ENCODE measurements at regions not wholly inside any gene's neighbourhood (a gene's known extent, or its start where the extent isn't known, plus 50 kb on each side); places are given as distances from the start of the nearest gene placed in this dataset.

GRCh38 chr3:83500422-83500821 lies 1458.4 kb upstream of the CADM2 start:
- no peak overlapping the region for H3K27ac ChIP-seq
- H3K27me3 ChIP-seq = no peaks in the 10 kb centered on the region
- no peaks in the 10 kb centered on the region for H3K36me3 ChIP-seq (ENCODE audit: low read depth, missing control alignments)
- intact Hi-C loops (cut with DNase I; ENCODE audit: low total_unique reads) = no loop called here
- no peak for TF ChIP-seq POLR2A (IDR thresholded peaks at IDR 0.05)
- TF ChIP-seq, protein P1, sequence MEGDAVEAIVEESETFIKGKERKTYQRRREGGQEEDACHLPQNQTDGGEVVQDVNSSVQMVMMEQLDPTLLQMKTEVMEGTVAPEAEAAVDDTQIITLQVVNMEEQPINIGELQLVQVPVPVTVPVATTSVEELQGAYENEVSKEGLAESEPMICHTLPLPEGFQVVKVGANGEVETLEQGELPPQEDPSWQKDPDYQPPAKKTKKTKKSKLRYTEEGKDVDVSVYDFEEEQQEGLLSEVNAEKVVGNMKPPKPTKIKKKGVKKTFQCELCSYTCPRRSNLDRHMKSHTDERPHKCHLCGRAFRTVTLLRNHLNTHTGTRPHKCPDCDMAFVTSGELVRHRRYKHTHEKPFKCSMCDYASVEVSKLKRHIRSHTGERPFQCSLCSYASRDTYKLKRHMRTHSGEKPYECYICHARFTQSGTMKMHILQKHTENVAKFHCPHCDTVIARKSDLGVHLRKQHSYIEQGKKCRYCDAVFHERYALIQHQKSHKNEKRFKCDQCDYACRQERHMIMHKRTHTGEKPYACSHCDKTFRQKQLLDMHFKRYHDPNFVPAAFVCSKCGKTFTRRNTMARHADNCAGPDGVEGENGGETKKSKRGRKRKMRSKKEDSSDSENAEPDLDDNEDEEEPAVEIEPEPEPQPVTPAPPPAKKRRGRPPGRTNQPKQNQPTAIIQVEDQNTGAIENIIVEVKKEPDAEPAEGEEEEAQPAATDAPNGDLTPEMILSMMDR (IDR thresholded peaks at IDR 0.05) = no peak
- no peak for DNase-seq
- H3K4me3 ChIP-seq = no peak overlapping the region
- 91 to 92% methylated on average over 6 to 7 of the region's 7 CpGs for WGBS, 2 donors
- H3K9me3 ChIP-seq = no peaks in the 10 kb centered on the region
- H3K4me1 ChIP-seq = no peaks in the 10 kb centered on the region

GRCh38 chr3:83500931-83501330 lies 1457.9 kb upstream of the CADM2 start:
- Histone ChIP-seq H3K9me3 (no peaks in the 10 kb centered on the region), H3K27me3 (no peaks in the 10 kb centered on the region), H3K36me3 (ENCODE audit: low read depth, missing control alignments) (no peaks in the 10 kb centered on the region), H3K4me3 (no peak overlapping the region), H3K27ac (no peak overlapping the region), H3K4me1 (no peaks in the 10 kb centered on the region)
- DNase-seq = no peak
- intact Hi-C loops (cut with DNase I; ENCODE audit: low total_unique reads) = no loop called here
- TF ChIP-seq POLR2A (IDR thresholded peaks at IDR 0.05) = no peak
- TF ChIP-seq, protein P1 (IDR thresholded peaks at IDR 0.05) = no peak
- 40 to 97% methylated on average over 2 of the region's 2 CpGs for WGBS, 2 donors

DNA sequence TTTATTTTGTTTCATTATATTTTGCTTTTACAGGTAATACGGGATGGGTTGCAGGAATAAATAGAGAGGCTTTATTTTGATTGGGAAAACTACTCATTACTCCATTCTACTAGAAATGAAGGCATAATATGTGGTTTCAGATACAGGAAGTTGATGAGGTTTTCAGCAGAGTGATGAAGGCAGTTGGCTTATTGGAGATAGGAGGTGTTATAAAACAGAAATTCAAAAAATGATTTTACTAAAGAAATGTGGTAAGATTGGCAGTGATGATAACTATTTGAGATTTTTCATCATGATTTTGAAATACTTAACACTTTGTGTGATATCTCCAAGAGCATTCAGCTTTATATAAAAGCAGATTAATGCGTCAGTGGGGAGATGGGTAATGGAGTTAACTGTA lies 1445.7 kb upstream of the CADM2 start:
- no peaks in the 10 kb centered on the region for H3K36me3 ChIP-seq (ENCODE audit: low read depth, missing control alignments)
- H3K27me3 ChIP-seq = no peaks in the 10 kb centered on the region
- H3K4me3 ChIP-seq = no peak overlapping the region
- DNase-seq = no peak
- no peak for TF ChIP-seq POLR2A (IDR thresholded peaks at IDR 0.05)
- TF ChIP-seq, protein P1 (IDR thresholded peaks at IDR 0.05) = no peak
- 48 to 92% methylated on average over 2 of the region's 2 CpGs for WGBS, 2 donors
- intact Hi-C loops (cut with DNase I; ENCODE audit: low total_unique reads) = no loop called here
- no peaks in the 10 kb centered on the region for H3K9me3 ChIP-seq
- H3K4me1 ChIP-seq = peaks cover 5% of the 10 kb centered on the region
- H3K27ac ChIP-seq = no peak overlapping the region

GRCh38 chr3:83513677-83514076 lies 1445.1 kb upstream of the CADM2 start:
- no peaks in the 10 kb centered on the region for H3K27me3 ChIP-seq
- no peaks in the 10 kb centered on the region for H3K36me3 ChIP-seq (ENCODE audit: low read depth, missing control alignments)
- H3K4me1 ChIP-seq = peaks cover 5% of the 10 kb centered on the region
- TF ChIP-seq, protein P1 (IDR thresholded peaks at IDR 0.05) = no peak
- TF ChIP-seq POLR2A (IDR thresholded peaks at IDR 0.05) = no peak
- no peak overlapping the region for H3K4me3 ChIP-seq
- H3K27ac ChIP-seq = no peak overlapping the region
- no peaks in the 10 kb centered on the region for H3K9me3 ChIP-seq
- intact Hi-C loops (cut with DNase I; ENCODE audit: low total_unique reads) = no loop called here
- no peak for DNase-seq
- 55 to 72% methylated on average over 3 of the region's 3 CpGs for WGBS, 2 donors

DNA sequence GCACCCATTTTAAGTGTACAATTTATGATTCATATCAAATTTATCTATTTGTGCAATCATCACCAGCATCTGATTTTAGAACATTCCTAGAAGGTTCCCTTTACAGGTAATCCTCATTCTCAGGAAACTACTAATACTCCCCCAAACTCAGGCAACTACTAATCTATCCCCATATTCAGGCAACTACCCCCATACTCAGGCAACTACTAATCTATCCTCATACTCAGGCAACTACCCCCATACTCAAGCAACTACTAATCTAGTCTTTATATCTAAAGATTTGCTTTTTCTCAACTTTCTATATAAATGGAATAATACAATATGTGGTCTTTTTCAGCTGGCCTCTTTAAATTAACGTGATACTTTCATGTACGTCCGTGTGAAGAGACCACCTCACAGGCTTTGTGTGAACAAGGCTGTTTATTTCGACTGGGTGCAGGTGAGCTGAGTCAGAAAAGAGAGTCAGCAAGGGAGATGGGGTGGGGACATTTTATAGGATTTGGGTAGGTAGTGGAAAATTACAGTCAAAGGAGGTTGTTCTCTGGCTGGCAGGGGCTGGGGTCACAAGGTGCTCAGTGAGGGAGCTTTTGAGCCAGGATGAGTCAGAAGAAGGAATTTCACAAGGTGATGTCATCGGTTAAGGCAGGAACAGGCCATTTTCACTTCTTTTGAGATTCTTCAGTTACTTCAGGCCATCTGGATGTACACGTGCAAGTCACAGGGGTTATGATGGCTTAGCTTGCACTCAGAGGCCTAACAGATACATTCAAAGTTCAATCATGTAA lies 1444.5 kb upstream of the CADM2 start:
- no peak overlapping the region for H3K27ac ChIP-seq
- no peaks in the 10 kb centered on the region for H3K27me3 ChIP-seq
- H3K4me3 ChIP-seq = no peak overlapping the region
- 87 to 93% methylated on average over 6 of the region's 6 CpGs for WGBS, 2 donors
- H3K9me3 ChIP-seq = no peaks in the 10 kb centered on the region
- intact Hi-C loops (cut with DNase I; ENCODE audit: low total_unique reads) = no loop called here
- TF ChIP-seq, protein P1 (IDR thresholded peaks at IDR 0.05) = no peak
- no peak for TF ChIP-seq POLR2A (IDR thresholded peaks at IDR 0.05)
- DNase-seq = no peak
- peaks cover 5% of the 10 kb centered on the region for H3K4me1 ChIP-seq
- no peaks in the 10 kb centered on the region for H3K36me3 ChIP-seq (ENCODE audit: low read depth, missing control alignments)

All from testis (tissue), 2 donors.